DOHH2 (cell line): ENCODE measurements at regions not wholly inside any gene's neighbourhood (a gene's known extent, or its start where the extent isn't known, plus 50 kb on each side); places are given as distances from the start of the nearest gene placed in this dataset.

Experiments used
- EZH2phosphoT487 ChIP-seq: fragments of 200-600 bp; sonication (generic); IDR thresholded peaks from 2 replicates; pipeline ENCODE4 v1.6.1; 2017; ENCODE audit warnings: borderline replicate concordance, mild to moderate bottlenecking, antibody characterized with exemption, low read length, moderate library complexity, mixed read lengths
- TF ChIP-seq, protein P1 (sequence below): fragments of 200-600 bp; sonication (generic); IDR thresholded peaks from one replicate; pipeline ENCODE4 v1.5.1; 2014; ENCODE audit warnings: antibody characterized with exemption, mild to moderate bottlenecking, low read depth, low read length; ENCODE audit not compliant: poor library complexity, severe bottlenecking

GRCh38 chr6:104418125-104418524, 441.6 kb downstream of the HACE1 start:
- no peak for TF ChIP-seq EZH2phosphoT487
- TF ChIP-seq, protein P1, sequence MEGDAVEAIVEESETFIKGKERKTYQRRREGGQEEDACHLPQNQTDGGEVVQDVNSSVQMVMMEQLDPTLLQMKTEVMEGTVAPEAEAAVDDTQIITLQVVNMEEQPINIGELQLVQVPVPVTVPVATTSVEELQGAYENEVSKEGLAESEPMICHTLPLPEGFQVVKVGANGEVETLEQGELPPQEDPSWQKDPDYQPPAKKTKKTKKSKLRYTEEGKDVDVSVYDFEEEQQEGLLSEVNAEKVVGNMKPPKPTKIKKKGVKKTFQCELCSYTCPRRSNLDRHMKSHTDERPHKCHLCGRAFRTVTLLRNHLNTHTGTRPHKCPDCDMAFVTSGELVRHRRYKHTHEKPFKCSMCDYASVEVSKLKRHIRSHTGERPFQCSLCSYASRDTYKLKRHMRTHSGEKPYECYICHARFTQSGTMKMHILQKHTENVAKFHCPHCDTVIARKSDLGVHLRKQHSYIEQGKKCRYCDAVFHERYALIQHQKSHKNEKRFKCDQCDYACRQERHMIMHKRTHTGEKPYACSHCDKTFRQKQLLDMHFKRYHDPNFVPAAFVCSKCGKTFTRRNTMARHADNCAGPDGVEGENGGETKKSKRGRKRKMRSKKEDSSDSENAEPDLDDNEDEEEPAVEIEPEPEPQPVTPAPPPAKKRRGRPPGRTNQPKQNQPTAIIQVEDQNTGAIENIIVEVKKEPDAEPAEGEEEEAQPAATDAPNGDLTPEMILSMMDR: no peak
